Upper lobe of right lung (tissue), 1 donor: ENCODE measurements at regions not wholly inside any gene's neighbourhood (a gene's known extent, or its start where the extent isn't known, plus 50 kb on each side); places are given as distances from the start of the nearest gene placed in this dataset.

Experiments used
- ATAC-seq: fragments of 200-7000 bp; cut with Tn5 transposase; one replicate; pipeline ENCODE4 v1.9.1; 2020; ENCODE audit warnings: mild to moderate bottlenecking, moderate library complexity
- DNase-seq: peaks from one replicate; pipeline ENCODE4 v3.0.0-alpha.2; 2020
- H3K27ac ChIP-seq: fragments of 200-600 bp; one replicate; pipeline ENCODE4 v1.8.0; 2022
- H3K27me3 ChIP-seq: fragments of 200-600 bp; one replicate; pipeline ENCODE4 v1.8.0; 2022; ENCODE audit warnings: mild to moderate bottlenecking
- H3K36me3 ChIP-seq: fragments of 200-600 bp; one replicate; pipeline ENCODE4 v1.8.0; 2022
- H3K4me1 ChIP-seq: fragments of 200-600 bp; one replicate; pipeline ENCODE4 v1.8.0; 2022
- H3K4me3 ChIP-seq: fragments of 200-600 bp; one replicate; pipeline ENCODE4 v1.8.0; 2022; ENCODE audit warnings: mild to moderate bottlenecking
- H3K9me3 ChIP-seq: fragments of 200-600 bp; one replicate; pipeline ENCODE4 v1.8.0; 2022
- intact Hi-C: fragments of 100-400 bp; cut with DNase I; formaldehyde crosslinking; loops from one replicate; pipeline ENCODE4 v1.11.0; 2022
- TF ChIP-seq, protein P1 (sequence below): fragments of 200-600 bp; IDR thresholded peaks from one replicate; pipeline ENCODE4 v1.8.0; 2022; ENCODE audit warnings: antibody characterized with exemption
- donor health status: DM: no; HTN: yes; CAD: no; lungs with severe emphysema.

DNA sequence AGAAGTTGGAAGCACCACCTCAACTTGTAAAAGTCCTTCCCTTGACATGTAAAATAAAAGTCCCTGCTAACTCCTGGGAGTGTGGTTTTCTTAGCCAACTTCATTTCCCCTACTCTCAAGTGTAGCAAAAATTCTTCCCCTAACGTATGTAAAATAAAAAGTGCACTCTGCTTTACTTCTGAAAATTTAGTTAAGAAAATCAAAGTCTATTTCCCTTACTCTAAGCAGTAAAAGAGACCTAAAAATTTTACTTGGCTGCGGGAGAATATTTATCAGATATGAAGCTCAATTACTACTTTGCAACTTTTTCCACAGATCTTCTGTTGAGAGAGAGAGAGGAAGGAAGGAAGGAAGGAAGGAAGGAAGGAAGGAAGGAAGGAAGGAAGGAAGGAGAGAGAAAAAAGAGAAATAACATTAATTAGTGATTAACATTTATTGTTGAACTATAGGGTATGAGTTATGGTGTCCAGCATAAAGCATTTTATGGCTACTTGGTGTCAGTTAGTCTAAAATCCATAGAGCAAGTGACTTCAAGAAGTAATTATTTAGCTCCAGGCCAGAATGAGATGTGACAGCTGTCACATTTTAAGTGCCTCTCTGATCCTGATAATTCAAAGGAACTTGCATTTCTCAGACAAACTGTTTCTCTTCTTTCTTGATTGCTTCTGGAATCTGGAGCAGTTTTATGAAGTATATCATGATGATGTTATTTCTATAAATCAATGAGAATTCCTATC lies 210.3 kb downstream of the TMX3 start:
- no peaks in the 10 kb centered on the region for H3K36me3 ChIP-seq
- no peak overlapping the region for H3K4me3 ChIP-seq
- H3K27ac ChIP-seq = no peak overlapping the region
- H3K9me3 ChIP-seq = no peaks in the 10 kb centered on the region
- intact Hi-C loops = no loop called here
- DNase-seq (no peak), ATAC-seq (no peak)
- no peaks in the 10 kb centered on the region for H3K4me1 ChIP-seq
- H3K27me3 ChIP-seq = no peaks in the 10 kb centered on the region
- TF ChIP-seq, protein P1, sequence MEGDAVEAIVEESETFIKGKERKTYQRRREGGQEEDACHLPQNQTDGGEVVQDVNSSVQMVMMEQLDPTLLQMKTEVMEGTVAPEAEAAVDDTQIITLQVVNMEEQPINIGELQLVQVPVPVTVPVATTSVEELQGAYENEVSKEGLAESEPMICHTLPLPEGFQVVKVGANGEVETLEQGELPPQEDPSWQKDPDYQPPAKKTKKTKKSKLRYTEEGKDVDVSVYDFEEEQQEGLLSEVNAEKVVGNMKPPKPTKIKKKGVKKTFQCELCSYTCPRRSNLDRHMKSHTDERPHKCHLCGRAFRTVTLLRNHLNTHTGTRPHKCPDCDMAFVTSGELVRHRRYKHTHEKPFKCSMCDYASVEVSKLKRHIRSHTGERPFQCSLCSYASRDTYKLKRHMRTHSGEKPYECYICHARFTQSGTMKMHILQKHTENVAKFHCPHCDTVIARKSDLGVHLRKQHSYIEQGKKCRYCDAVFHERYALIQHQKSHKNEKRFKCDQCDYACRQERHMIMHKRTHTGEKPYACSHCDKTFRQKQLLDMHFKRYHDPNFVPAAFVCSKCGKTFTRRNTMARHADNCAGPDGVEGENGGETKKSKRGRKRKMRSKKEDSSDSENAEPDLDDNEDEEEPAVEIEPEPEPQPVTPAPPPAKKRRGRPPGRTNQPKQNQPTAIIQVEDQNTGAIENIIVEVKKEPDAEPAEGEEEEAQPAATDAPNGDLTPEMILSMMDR = no peak

DNA sequence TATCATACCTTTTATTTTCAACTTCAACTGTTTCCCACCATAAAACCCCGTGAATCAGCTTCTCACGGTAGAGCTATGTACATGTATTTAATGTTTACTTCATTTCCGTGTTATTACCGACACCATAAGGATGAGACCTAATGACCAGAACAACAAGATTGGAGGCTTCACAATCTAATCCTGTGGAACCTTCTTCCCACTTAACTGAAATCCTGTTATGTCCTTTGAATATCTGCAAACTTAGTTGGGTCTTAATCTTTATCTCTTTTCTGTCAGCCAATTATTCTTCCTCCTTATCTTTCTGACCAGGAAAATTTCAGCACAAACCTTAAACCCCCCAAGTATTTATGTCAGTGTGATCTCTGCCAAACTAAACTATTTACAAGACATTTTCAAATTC lies 214.4 kb downstream of the TMX3 start:
- TF ChIP-seq, protein P1 = no peak
- no peak for ATAC-seq
- intact Hi-C loops = no loop called here
- H3K27ac ChIP-seq = no peak overlapping the region
- no peak overlapping the region for H3K4me3 ChIP-seq
- no peaks in the 10 kb centered on the region for H3K36me3 ChIP-seq
- H3K27me3 ChIP-seq = no peaks in the 10 kb centered on the region
- DNase-seq = no peak
- H3K4me1 ChIP-seq = no peaks in the 10 kb centered on the region
- no peaks in the 10 kb centered on the region for H3K9me3 ChIP-seq

DNA sequence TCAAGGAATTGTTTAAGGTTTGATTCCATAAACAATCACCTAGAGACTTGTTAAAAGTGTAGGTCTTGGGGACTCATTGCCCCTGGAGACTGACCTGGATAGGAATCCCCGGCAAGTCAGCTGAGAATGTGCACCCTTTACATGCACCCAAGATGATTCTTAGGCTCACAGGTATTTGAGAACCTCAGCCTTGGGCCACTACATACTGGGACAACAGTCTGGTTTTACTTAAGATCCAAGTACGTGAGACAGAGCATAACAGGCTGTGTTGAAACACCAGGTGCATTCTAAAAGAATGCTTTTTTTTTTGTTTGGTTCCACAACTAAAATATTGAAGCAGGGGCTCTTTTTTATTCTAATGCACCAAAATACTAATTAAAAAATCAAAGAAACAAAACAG lies 215.8 kb downstream of the TMX3 start:
- DNase-seq (no peak), ATAC-seq (no peak)
- TF ChIP-seq, protein P1 = no peak
- Histone ChIP-seq H3K36me3 (no peaks in the 10 kb centered on the region), H3K27me3 (no peaks in the 10 kb centered on the region), H3K4me1 (peaks cover 3% of the 10 kb centered on the region), H3K4me3 (no peak overlapping the region), H3K27ac (no peak overlapping the region), H3K9me3 (no peaks in the 10 kb centered on the region)
- intact Hi-C loops = no loop called here

DNA sequence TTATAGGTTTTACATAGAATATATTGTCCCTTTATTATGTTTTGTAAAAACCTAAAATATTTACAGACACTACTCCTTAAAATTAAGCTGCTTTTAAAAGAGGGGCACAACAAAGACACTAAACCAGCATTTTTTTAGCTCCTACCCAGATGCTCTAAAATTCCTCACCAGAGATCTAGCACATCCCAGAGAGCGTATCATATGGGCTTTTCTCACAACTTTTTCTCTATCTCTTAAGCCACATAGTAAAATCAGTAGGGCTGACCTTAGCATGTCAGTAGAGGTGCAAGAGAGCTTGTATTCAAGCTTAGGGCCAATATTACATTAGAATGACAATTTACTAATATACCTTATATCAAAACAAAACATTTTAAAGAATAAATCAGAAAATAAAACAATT lies 216.3 kb downstream of the TMX3 start:
- Histone ChIP-seq H3K4me1 (peaks cover 3% of the 10 kb centered on the region), H3K9me3 (no peaks in the 10 kb centered on the region), H3K27ac (no peak overlapping the region), H3K36me3 (no peaks in the 10 kb centered on the region), H3K27me3 (no peaks in the 10 kb centered on the region), H3K4me3 (no peak overlapping the region)
- no peak for DNase-seq
- intact Hi-C loops = no loop called here
- TF ChIP-seq, protein P1 = no peak
- no peak for ATAC-seq

DNA sequence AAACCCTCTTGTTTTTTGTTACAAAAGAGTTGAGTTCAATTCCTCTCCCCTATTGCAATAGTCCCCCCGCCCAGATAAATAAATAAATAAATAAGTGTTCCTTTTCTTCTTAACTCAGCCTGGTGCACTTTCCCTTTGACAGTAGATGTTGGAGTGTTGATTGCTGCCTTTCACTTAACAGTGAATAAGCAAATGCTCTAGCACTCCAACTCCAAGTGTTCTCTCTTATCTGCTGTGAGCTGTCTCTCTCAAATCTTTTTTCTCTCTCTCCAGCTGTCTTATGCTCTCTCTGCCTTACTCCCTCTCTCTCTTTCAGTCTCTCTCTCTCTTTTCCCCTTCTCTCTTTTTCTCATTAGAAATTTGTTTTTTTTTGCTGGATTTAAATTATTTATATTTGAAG lies 216.7 kb downstream of the TMX3 start:
- H3K27me3 ChIP-seq = no peaks in the 10 kb centered on the region
- TF ChIP-seq, protein P1 = no peak
- H3K4me1 ChIP-seq = peaks cover 3% of the 10 kb centered on the region
- H3K27ac ChIP-seq = no peak overlapping the region
- intact Hi-C loops = no loop called here
- ATAC-seq = no peak
- no peak overlapping the region for H3K4me3 ChIP-seq
- no peaks in the 10 kb centered on the region for H3K36me3 ChIP-seq
- no peaks in the 10 kb centered on the region for H3K9me3 ChIP-seq
- no peak for DNase-seq
